GM23248 (cell line): ENCODE measurements at regions not wholly inside any gene's neighbourhood (a gene's known extent, or its start where the extent isn't known, plus 50 kb on each side); places are given as distances from the start of the nearest gene placed in this dataset.

Experiments
- DNase-seq: peaks from one replicate; pipeline ENCODE4 v3.0.0-alpha.2; 2015
- H2AFZ ChIP-seq: fragments of 200-600 bp; sonication (generic); 2 replicates; pipeline ENCODE4 v1.6.1; 2016; ENCODE audit warnings: antibody characterized with exemption
- H3F3A ChIP-seq: fragments of 200-600 bp; sonication (generic); 2 replicates; pipeline ENCODE4 v1.6.1; 2016; ENCODE audit warnings: mild to moderate bottlenecking, antibody characterized with exemption, mixed run types; ENCODE audit not compliant: insufficient read depth
- H3K27ac ChIP-seq: fragments of 200-600 bp; sonication (generic); 2 replicates; pipeline ENCODE4 v1.5.1; 2016; ENCODE audit warnings: mild to moderate bottlenecking
- H3K27me3 ChIP-seq: fragments of 200-600 bp; sonication (generic); replicated peaks from 2 replicates; pipeline ENCODE4 v1.6.1; 2016; ENCODE audit warnings: mild to moderate bottlenecking; ENCODE audit not compliant: insufficient read depth
- H3K36me3 ChIP-seq: fragments of 200-600 bp; sonication (generic); 2 replicates; pipeline ENCODE4 v1.6.1; 2016; ENCODE audit warnings: low read depth, mild to moderate bottlenecking
- H3K4me1 ChIP-seq: fragments of 200-600 bp; sonication (generic); 2 replicates; pipeline ENCODE4 v1.6.1; 2016; ENCODE audit warnings: mild to moderate bottlenecking; ENCODE audit not compliant: insufficient read depth
- H3K4me2 ChIP-seq: fragments of 200-600 bp; sonication (generic); one replicate; pipeline ENCODE4 v1.6.1; 2016; ENCODE audit warnings: mild to moderate bottlenecking; ENCODE audit not compliant: unreplicated experiment
- H3K4me3 ChIP-seq: fragments of 200-600 bp; sonication (generic); 2 replicates; pipeline ENCODE4 v1.5.1; 2016; ENCODE audit warnings: mild to moderate bottlenecking
- H3K79me2 ChIP-seq: fragments of 200-600 bp; sonication (generic); 2 replicates; pipeline ENCODE4 v1.6.1; 2016; ENCODE audit warnings: mild to moderate bottlenecking; ENCODE audit not compliant: insufficient read depth
- H3K9ac ChIP-seq: fragments of 200-600 bp; sonication (generic); 2 replicates; pipeline ENCODE4 v1.6.1; 2016; ENCODE audit warnings: mild to moderate bottlenecking
- H3K9me2 ChIP-seq: fragments of 200-600 bp; sonication (generic); 2 replicates; pipeline ENCODE4 v1.6.1; 2016; ENCODE audit warnings: mixed run types, mild to moderate bottlenecking, moderate library complexity; ENCODE audit not compliant: insufficient read depth
- H3K9me3 ChIP-seq: fragments of 200-600 bp; sonication (generic); one replicate; pipeline ENCODE4 v1.6.1; 2017; ENCODE audit warnings: low read depth
- H4K20me1 ChIP-seq: fragments of 200-600 bp; sonication (generic); 2 replicates; pipeline ENCODE4 v1.6.0; 2016; ENCODE audit not compliant: insufficient read depth
- EZH2 ChIP-seq: fragments of 200-600 bp; sonication (generic); IDR thresholded peaks from 2 replicates; pipeline ENCODE4 v1.6.1; 2018; ENCODE audit warnings: antibody characterized with exemption, mild to moderate bottlenecking; ENCODE audit not compliant: insufficient read depth, poor library complexity, severe bottlenecking
- EZH2phosphoT487 ChIP-seq: fragments of 200-600 bp; sonication (generic); IDR thresholded peaks from 2 replicates; pipeline ENCODE4 v1.6.1; 2018; ENCODE audit warnings: antibody characterized with exemption, moderate library complexity, mild to moderate bottlenecking, low read depth; ENCODE audit not compliant: insufficient read depth
- WGBS, 2 experiments: methylation state at CpG; one replicate each; pipeline ENCODE4 v1.1.6; 2015 to 2017; ENCODE audit warnings: low lambda C conversion rate in 2 of 2, low coverage in 1 of 2; ENCODE audit errors: missing lambda C conversion rate in 2 of 2; 5-methylcytosine and 5-hydroxymethylcytosine counted together
- in situ Hi-C: fragments of 300-500 bp; cut with MboI; formaldehyde crosslinking; loops from 2 replicates; pipeline ENCODE4 v1.15.0; 2020

- in situ Hi-C loops, result no loop called here
These were observed 197.5 kb downstream of the CYLD start for GRCh38 chr16:50939356-50939755.

GRCh38 chr16:50938932-50939331, 197.0 kb downstream of the CYLD start:
- H3K4me1 ChIP-seq, result no peaks in the 10 kb centered on the region
- H4K20me1 ChIP-seq, result no peaks in the 10 kb centered on the region
- no peak overlapping the region for H2AFZ ChIP-seq
- no peaks in the 10 kb centered on the region for H3K9me2 ChIP-seq
- H3K4me2 ChIP-seq, result no peak overlapping the region
- in situ Hi-C loops, result no loop called here
- no peaks in the 10 kb centered on the region for H3K79me2 ChIP-seq
- H3K27me3 ChIP-seq, result no peaks in the 10 kb centered on the region
- DNase-seq, result no peak
- no peaks in the 10 kb centered on the region for H3K36me3 ChIP-seq
- no peak overlapping the region for H3K4me3 ChIP-seq
- TF ChIP-seq EZH2 (no peak), EZH2phosphoT487 (no peak)
- no peaks in the 10 kb centered on the region for H3F3A ChIP-seq
- no peak overlapping the region for H3K9ac ChIP-seq
- WGBS, 2 experiments, result 62 to 67% methylated on average over 11 of the region's 11 CpGs
- no peak overlapping the region for H3K27ac ChIP-seq
- no peaks in the 10 kb centered on the region for H3K9me3 ChIP-seq

More at GRCh38 chr16:50939356-50939755, 197.5 kb downstream of the CYLD start:
- no peak overlapping the region for H3K4me2 ChIP-seq
- no peaks in the 10 kb centered on the region for H3K9me2 ChIP-seq
- no peaks in the 10 kb centered on the region for H4K20me1 ChIP-seq
- H3K36me3 ChIP-seq, result no peaks in the 10 kb centered on the region
- H3K79me2 ChIP-seq, result no peaks in the 10 kb centered on the region
- H3K27me3 ChIP-seq, result no peaks in the 10 kb centered on the region
- WGBS, 2 experiments, result 56 to 60% methylated on average over 2 of the region's 2 CpGs
- no peak overlapping the region for H3K27ac ChIP-seq
- TF ChIP-seq EZH2, result no peak
- no peaks in the 10 kb centered on the region for H3F3A ChIP-seq
- no peak overlapping the region for H3K9ac ChIP-seq
- DNase-seq, result no peak
- H3K4me1 ChIP-seq, result no peaks in the 10 kb centered on the region
- no peak overlapping the region for H3K4me3 ChIP-seq
- no peaks in the 10 kb centered on the region for H3K9me3 ChIP-seq
- H2AFZ ChIP-seq, result no peak overlapping the region

GRCh38 chr16:50933262-50933661, 191.4 kb downstream of the CYLD start:
- 37 to 59% methylated on average over 3 of the region's 3 CpGs for WGBS, 2 experiments
- no peaks in the 10 kb centered on the region for H4K20me1 ChIP-seq
- no peak for TF ChIP-seq EZH2
- no peak for TF ChIP-seq EZH2phosphoT487
- H3K4me2 ChIP-seq, result no peak overlapping the region
- no peak overlapping the region for H3K9ac ChIP-seq
- H3K79me2 ChIP-seq, result no peaks in the 10 kb centered on the region
- H3K36me3 ChIP-seq, result no peaks in the 10 kb centered on the region
- H3K27me3 ChIP-seq, result no peaks in the 10 kb centered on the region
- H3K27ac ChIP-seq, result no peak overlapping the region
- DNase-seq, result no peak
- no peak overlapping the region for H2AFZ ChIP-seq
- H3K4me1 ChIP-seq, result no peaks in the 10 kb centered on the region
- H3K4me3 ChIP-seq, result no peak overlapping the region
- H3K9me2 ChIP-seq, result no peaks in the 10 kb centered on the region
- no peaks in the 10 kb centered on the region for H3F3A ChIP-seq
- in situ Hi-C loops, result no loop called here
- no peaks in the 10 kb centered on the region for H3K9me3 ChIP-seq

GRCh38 chr16:50932348-50932935, 190.6 kb downstream of the CYLD start:
- TF ChIP-seq EZH2phosphoT487 (no peak), EZH2 (no peak)
- no peaks in the 10 kb centered on the region for H3K9me3 ChIP-seq

GRCh38 chr16:50928065-50928464, 186.2 kb downstream of the CYLD start:
- TF ChIP-seq EZH2phosphoT487, result no peak
- no peak for TF ChIP-seq EZH2
- no peaks in the 10 kb centered on the region for H3K4me1 ChIP-seq
- no peak overlapping the region for H3K4me2 ChIP-seq
- H3K36me3 ChIP-seq, result no peaks in the 10 kb centered on the region
- H3K9me3 ChIP-seq, result no peaks in the 10 kb centered on the region
- no peak overlapping the region for H3K27ac ChIP-seq
- H3K27me3 ChIP-seq, result no peaks in the 10 kb centered on the region
- no peaks in the 10 kb centered on the region for H4K20me1 ChIP-seq
- 43 to 46% methylated on average over 5 of the region's 5 CpGs for WGBS, 2 experiments
- no peak for DNase-seq
- H3K9me2 ChIP-seq, result no peaks in the 10 kb centered on the region
- H3F3A ChIP-seq, result no peaks in the 10 kb centered on the region
- in situ Hi-C loops, result no loop called here
- H3K79me2 ChIP-seq, result no peaks in the 10 kb centered on the region
- H3K4me3 ChIP-seq, result no peak overlapping the region
- H3K9ac ChIP-seq, result no peak overlapping the region
- H2AFZ ChIP-seq, result no peak overlapping the region

More at GRCh38 chr16:50932348-50932935, 190.6 kb downstream of the CYLD start:
- no peak overlapping the region for H3K4me2 ChIP-seq
- in situ Hi-C loops, result no loop called here
- no peaks in the 10 kb centered on the region for H4K20me1 ChIP-seq
- no peak overlapping the region for H2AFZ ChIP-seq
- DNase-seq, result no peak
- no peaks in the 10 kb centered on the region for H3K27me3 ChIP-seq
- no peaks in the 10 kb centered on the region for H3K4me1 ChIP-seq
- no peak overlapping the region for H3K9ac ChIP-seq
- no peaks in the 10 kb centered on the region for H3K79me2 ChIP-seq
- no peaks in the 10 kb centered on the region for H3F3A ChIP-seq
- H3K27ac ChIP-seq, result no peak overlapping the region
- H3K36me3 ChIP-seq, result no peaks in the 10 kb centered on the region
- H3K4me3 ChIP-seq, result no peak overlapping the region
- no peaks in the 10 kb centered on the region for H3K9me2 ChIP-seq
